ENCODE measurements at regions not wholly inside any gene's neighbourhood (a gene's known extent, or its start where the extent isn't known, plus 50 kb on each side); places are given as distances from the start of the nearest gene placed in this dataset.

DNA sequence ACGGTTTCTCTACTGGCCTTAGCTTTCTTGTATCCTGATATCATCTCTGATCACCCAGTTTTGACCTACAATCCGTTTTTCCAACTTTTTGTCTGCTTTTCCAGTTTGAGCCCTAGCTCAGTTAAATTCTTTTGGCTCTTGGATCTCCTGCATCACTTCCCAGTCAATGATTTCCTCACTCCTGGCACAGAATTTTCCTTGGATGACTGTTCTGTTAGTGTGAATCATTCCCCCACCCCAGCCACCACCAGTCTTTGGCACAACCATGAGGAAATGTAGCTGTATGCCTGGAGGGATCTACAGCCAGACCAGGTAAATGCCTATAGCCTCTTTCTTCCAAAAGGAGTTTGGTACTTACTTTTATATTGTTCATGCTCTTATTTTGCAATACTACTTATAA lies 187.2 kb upstream of the PTGFR start (continued):
- TF ChIP-seq, protein P1, sequence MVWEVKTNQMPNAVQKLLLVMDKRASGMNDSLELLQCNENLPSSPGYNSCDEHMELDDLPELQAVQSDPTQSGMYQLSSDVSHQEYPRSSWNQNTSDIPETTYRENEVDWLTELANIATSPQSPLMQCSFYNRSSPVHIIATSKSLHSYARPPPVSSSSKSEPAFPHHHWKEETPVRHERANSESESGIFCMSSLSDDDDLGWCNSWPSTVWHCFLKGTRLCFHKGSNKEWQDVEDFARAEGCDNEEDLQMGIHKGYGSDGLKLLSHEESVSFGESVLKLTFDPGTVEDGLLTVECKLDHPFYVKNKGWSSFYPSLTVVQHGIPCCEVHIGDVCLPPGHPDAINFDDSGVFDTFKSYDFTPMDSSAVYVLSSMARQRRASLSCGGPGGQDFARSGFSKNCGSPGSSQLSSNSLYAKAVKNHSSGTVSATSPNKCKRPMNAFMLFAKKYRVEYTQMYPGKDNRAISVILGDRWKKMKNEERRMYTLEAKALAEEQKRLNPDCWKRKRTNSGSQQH (CRISPR knock-in tag; IDR thresholded peaks at IDR 0.05) = no peak
- TF ChIP-seq TBL1XR1 (IDR thresholded peaks at IDR 0.05; ENCODE audit: low read length in 2 of 2) = no peak
- no peak for TF ChIP-seq STAG1 (CRISPR knock-in tag; IDR thresholded peaks at IDR 0.05; ENCODE audit: borderline replicate concordance)
- no peak for TF ChIP-seq CAMTA2 (CRISPR knock-in tag; conservative IDR thresholded peaks at IDR 0.05)
- TF ChIP-seq ZBTB33 (CRISPR knock-in tag; IDR thresholded peaks at IDR 0.05) = no peak
- TF ChIP-seq EP300 (IDR thresholded peaks at IDR 0.05; ENCODE audit: low read length) = no peak

GRCh38 chr1:78304341-78304740 lies 186.4 kb upstream of the PTGFR start:
- H3K4me3 ChIP-seq = no peak overlapping the region
- H4K20me1 ChIP-seq (replicated peaks; ENCODE audit: control insufficient read depth, insufficient read depth, low read length) = no peaks in the 10 kb centered on the region
- in situ Hi-C loops (cut with MboI) (no loop called here), intact Hi-C loops (cut with micrococcal nuclease) (no loop called here)
- no peaks in the 10 kb centered on the region for H3K9me1 ChIP-seq (ENCODE audit: control insufficient read depth, insufficient read depth, low read length)
- WGBS (ENCODE audit: insufficient coverage, low coverage, missing lambda C conversion rate) = 0% methylated on average over 1 of the region's 1 CpG
- H2AFZ ChIP-seq (ENCODE audit: low read depth, low read length) = no peak overlapping the region
- no peak overlapping the region for H3K4me2 ChIP-seq (ENCODE audit: insufficient read depth, low read length)
- H3K27ac ChIP-seq (ENCODE audit: extremely low read depth, low read depth, low read length) = no peak overlapping the region
- H3K9ac ChIP-seq (ENCODE audit: insufficient read depth in 1 of 2, low read depth in 2 of 2, low read length in 2 of 2) = no peak overlapping the region
- no TSS peak for BruUV-seq (replicated peaks)
- no peaks in the 10 kb centered on the region for H3K36me3 ChIP-seq (ENCODE audit: control insufficient read depth, insufficient read depth, low read length)
- no peaks in the 10 kb centered on the region for H3K79me2 ChIP-seq (ENCODE audit: control insufficient read depth, insufficient read depth, low read length)
- ATAC-seq = no peak
- ChIA-PET CTCF (ENCODE audit: low intra/inter-chr PET ratio) (no interaction called here), POLR2A (no interaction called here)
- no peaks in the 10 kb centered on the region for H3K9me3 ChIP-seq (replicated peaks; ENCODE audit: control insufficient read depth, insufficient read depth, low read depth, low read length)
- no peaks in the 10 kb centered on the region for H3K4me1 ChIP-seq (replicated peaks in 1 of 2; ENCODE audit: control insufficient read depth in 2 of 2, insufficient read depth in 2 of 2, low read length in 2 of 2)
- H3K27me3 ChIP-seq (ENCODE audit: control insufficient read depth in 2 of 2, insufficient read depth in 2 of 2, low read length in 2 of 2) = no peaks in the 10 kb centered on the region
- no peak for FAIRE-seq
- no peak for DNase-seq (ENCODE audit: extremely low read depth in 1 of 4, low spot score in 3 of 4)
- TF ChIP-seq ETS2 (tag; IDR thresholded peaks at IDR 0.05; ENCODE audit: borderline replicate concordance, poor library complexity, severe bottlenecking) (no peak), FOXJ3 (CRISPR knock-in tag; IDR thresholded peaks at IDR 0.05) (no peak), ARID2 (IDR thresholded peaks at IDR 0.05) (no peak), NR4A1 (CRISPR knock-in tag; IDR thresholded peaks at IDR 0.05) (no peak), NR4A1 (tag; IDR thresholded peaks at IDR 0.05) (no peak), FOXK2 (conservative IDR thresholded peaks at IDR 0.05 in 1 of 2, IDR thresholded peaks at IDR 0.05 in 1 of 2; ENCODE audit: low read depth in 2 of 2) (no peak), SPI1 (IDR thresholded peaks at IDR 0.05; ENCODE audit: borderline replicate concordance, low read depth, low read length) (no peak), ZNF780A (CRISPR knock-in tag; IDR thresholded peaks at IDR 0.05) (no peak), MXD1 (CRISPR knock-in tag; IDR thresholded peaks at IDR 0.05; ENCODE audit: borderline replicate concordance, poor library complexity, severe bottlenecking) (no peak), ZNF143 (CRISPR knock-in tag; IDR thresholded peaks at IDR 0.05) (no peak), ZNF140 (CRISPR knock-in tag; IDR thresholded peaks at IDR 0.05) (no peak), HMGN3 (IDR thresholded peaks at IDR 0.05; ENCODE audit: borderline replicate concordance, extremely low read depth, insufficient read length, low read depth, low read length) (no peak)
- TF ChIP-seq, protein P2, sequence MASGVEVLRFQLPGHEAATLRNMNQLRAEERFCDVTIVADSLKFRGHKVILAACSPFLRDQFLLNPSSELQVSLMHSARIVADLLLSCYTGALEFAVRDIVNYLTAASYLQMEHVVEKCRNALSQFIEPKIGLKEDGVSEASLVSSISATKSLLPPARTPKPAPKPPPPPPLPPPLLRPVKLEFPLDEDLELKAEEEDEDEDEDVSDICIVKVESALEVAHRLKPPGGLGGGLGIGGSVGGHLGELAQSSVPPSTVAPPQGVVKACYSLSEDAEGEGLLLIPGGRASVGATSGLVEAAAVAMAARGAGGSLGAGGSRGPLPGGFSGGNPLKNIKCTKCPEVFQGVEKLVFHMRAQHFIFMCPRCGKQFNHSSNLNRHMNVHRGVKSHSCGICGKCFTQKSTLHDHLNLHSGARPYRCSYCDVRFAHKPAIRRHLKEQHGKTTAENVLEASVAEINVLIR (CRISPR knock-in tag; IDR thresholded peaks at IDR 0.05) = no peak

Data from K562 (cell line).